IPS-20b (cell line): ENCODE measurements at regions not wholly inside any gene's neighbourhood (a gene's known extent, or its start where the extent isn't known, plus 50 kb on each side); places are given as distances from the start of the nearest gene placed in this dataset.

Experiments
- H3K27ac ChIP-seq: one replicate; pipeline ENCODE4 v1.5.1; 2013; ENCODE audit warnings: low read length
- H3K27me3 ChIP-seq: 2 replicates; pipeline ENCODE4 v1.6.1; 2013; ENCODE audit warnings: mild to moderate bottlenecking, low read length, inconsistent platforms; ENCODE audit not compliant: insufficient read depth
- H3K36me3 ChIP-seq: 2 replicates; pipeline ENCODE4 v1.6.1; 2013; ENCODE audit warnings: low read depth, mild to moderate bottlenecking, inconsistent platforms, low read length, moderate library complexity; ENCODE audit not compliant: insufficient read depth
- H3K4me1 ChIP-seq: 2 replicates; pipeline ENCODE4 v1.6.1; 2013; ENCODE audit warnings: mild to moderate bottlenecking, control low read depth, inconsistent platforms, low read length, moderate library complexity; ENCODE audit not compliant: insufficient read depth
- H3K4me3 ChIP-seq: 2 replicates; pipeline ENCODE4 v1.5.1; 2013; ENCODE audit warnings: mild to moderate bottlenecking, low read length, inconsistent platforms
- H3K9ac ChIP-seq: 2 replicates; pipeline ENCODE4 v1.6.1; 2013; ENCODE audit warnings: low read depth, mild to moderate bottlenecking, inconsistent platforms, low read length, moderate library complexity
- H3K9me3 ChIP-seq: 2 replicates; pipeline ENCODE4 v1.6.1; 2013; ENCODE audit warnings: mild to moderate bottlenecking, low read depth, low read length, inconsistent platforms; ENCODE audit not compliant: insufficient read depth

GRCh38 chr9:19940811-19941535 is 152.1 kb upstream of the SLC24A2 start:
- Histone ChIP-seq H3K9me3 (no peaks in the 10 kb centered on the region), H3K9ac (no peak overlapping the region)

GRCh38 chr9:19939734-19940278 is 151.0 kb upstream of the SLC24A2 start:
- no peaks in the 10 kb centered on the region for H3K36me3 ChIP-seq
- H3K4me3 ChIP-seq: no peak overlapping the region
- H3K4me1 ChIP-seq: no peaks in the 10 kb centered on the region
- H3K9me3 ChIP-seq: no peaks in the 10 kb centered on the region
- no peak overlapping the region for H3K9ac ChIP-seq
- H3K27me3 ChIP-seq: peaks cover 10% of the 10 kb centered on the region; the same call in 1 of the 2 replicates
- H3K27ac ChIP-seq: no peak overlapping the region

More at GRCh38 chr9:19940811-19941535, 152.1 kb upstream of the SLC24A2 start:
- no peaks in the 10 kb centered on the region for H3K4me1 ChIP-seq
- H3K27ac ChIP-seq: no peak overlapping the region
- H3K27me3 ChIP-seq: no peaks in the 10 kb centered on the region; the same call in 1 of the 2 replicates
- H3K4me3 ChIP-seq: no peak overlapping the region
- no peaks in the 10 kb centered on the region for H3K36me3 ChIP-seq

GRCh38 chr9:19938990-19939733 is 150.3 kb upstream of the SLC24A2 start:
- no peak overlapping the region for H3K4me3 ChIP-seq
- H3K9me3 ChIP-seq: no peaks in the 10 kb centered on the region
- no peaks in the 10 kb centered on the region for H3K36me3 ChIP-seq
- H3K9ac ChIP-seq: no peak overlapping the region
- peaks cover 11% of the 10 kb centered on the region; the same call in 1 of the 2 replicates for H3K27me3 ChIP-seq
- H3K27ac ChIP-seq: no peak overlapping the region
- H3K4me1 ChIP-seq: no peaks in the 10 kb centered on the region

GRCh38 chr9:19937121-19937520 is 148.3 kb upstream of the SLC24A2 start:
- peaks cover 28% of the 10 kb centered on the region for H3K27me3 ChIP-seq
- H3K4me1 ChIP-seq: no peaks in the 10 kb centered on the region
- no peaks in the 10 kb centered on the region for H3K36me3 ChIP-seq
- H3K9me3 ChIP-seq: no peaks in the 10 kb centered on the region
- H3K4me3 ChIP-seq: no peak overlapping the region
- H3K27ac ChIP-seq: no peak overlapping the region
- no peak overlapping the region for H3K9ac ChIP-seq

- H3K4me3 ChIP-seq: no peak overlapping the region
- H3K9me3 ChIP-seq: no peaks in the 10 kb centered on the region
- H3K27me3 ChIP-seq: peaks cover 28% of the 10 kb centered on the region
- H3K27ac ChIP-seq: no peak overlapping the region
- no peaks in the 10 kb centered on the region for H3K36me3 ChIP-seq
- H3K4me1 ChIP-seq: no peaks in the 10 kb centered on the region
- H3K9ac ChIP-seq: no peak overlapping the region
These were observed 147.8 kb upstream of the SLC24A2 start for GRCh38 chr9:19936598-19936997.

- no peaks in the 10 kb centered on the region for H3K4me1 ChIP-seq
- no peak overlapping the region for H3K27ac ChIP-seq
These were observed 146.6 kb upstream of the SLC24A2 start for GRCh38 chr9:19935422-19935821.

GRCh38 chr9:19934301-19934871 is 145.5 kb upstream of the SLC24A2 start:
- H3K9ac ChIP-seq: peak overlapping the region; percentile 45; the same call in 1 of the 2 replicates
- no peaks in the 10 kb centered on the region for H3K9me3 ChIP-seq
- no peaks in the 10 kb centered on the region for H3K4me1 ChIP-seq
- no peaks in the 10 kb centered on the region for H3K36me3 ChIP-seq
- peak overlapping the region; percentile 62 for H3K4me3 ChIP-seq
- peaks cover 28% of the 10 kb centered on the region for H3K27me3 ChIP-seq
- H3K27ac ChIP-seq: no peak overlapping the region

More at GRCh38 chr9:19935422-19935821, 146.6 kb upstream of the SLC24A2 start:
- Histone ChIP-seq H3K36me3 (no peaks in the 10 kb centered on the region), H3K9ac (no peak overlapping the region), H3K27me3 (peaks cover 28% of the 10 kb centered on the region), H3K4me3 (no peak overlapping the region), H3K9me3 (no peaks in the 10 kb centered on the region)

- Histone ChIP-seq H3K9ac (no peak overlapping the region), H3K9me3 (no peaks in the 10 kb centered on the region), H3K36me3 (no peaks in the 10 kb centered on the region), H3K4me1 (peaks cover 3% of the 10 kb centered on the region; the same call in 1 of the 2 replicates), H3K27me3 (peaks cover 43% of the 10 kb centered on the region), H3K4me3 (no peak overlapping the region), H3K27ac (no peak overlapping the region)
These were observed 142.5 kb upstream of the SLC24A2 start for GRCh38 chr9:19931098-19931890.

GRCh38 chr9:19927560-19927959 is 138.7 kb upstream of the SLC24A2 start:
- H3K4me3 ChIP-seq: no peak overlapping the region

GRCh38 chr9:19926774-19927173 is 137.9 kb upstream of the SLC24A2 start:
- H3K4me3 ChIP-seq: no peak overlapping the region
- peaks cover 7% of the 10 kb centered on the region; the same call in 1 of the 2 replicates for H3K4me1 ChIP-seq
- no peaks in the 10 kb centered on the region for H3K9me3 ChIP-seq
- no peaks in the 10 kb centered on the region for H3K36me3 ChIP-seq
- no peak overlapping the region for H3K27ac ChIP-seq
- peak overlapping the region; percentile 61; the same call in 1 of the 2 replicates for H3K9ac ChIP-seq
- peaks cover 34% of the 10 kb centered on the region for H3K27me3 ChIP-seq

More at GRCh38 chr9:19927560-19927959, 138.7 kb upstream of the SLC24A2 start:
- no peak overlapping the region for H3K9ac ChIP-seq
- no peaks in the 10 kb centered on the region for H3K36me3 ChIP-seq
- H3K27me3 ChIP-seq: peaks cover 35% of the 10 kb centered on the region
- H3K9me3 ChIP-seq: no peaks in the 10 kb centered on the region
- no peak overlapping the region for H3K27ac ChIP-seq
- H3K4me1 ChIP-seq: peaks cover 4% of the 10 kb centered on the region; the same call in 1 of the 2 replicates
